ENCODE measurements at regions not wholly inside any gene's neighbourhood (a gene's known extent, or its start where the extent isn't known, plus 50 kb on each side); places are given as distances from the start of the nearest gene placed in this dataset.

GRCh38 chr9:12955510-12956163 lies 180.8 kb downstream of the LURAP1L start:
- H3K9me3 ChIP-seq (ENCODE audit: insufficient read depth, low read length, severe bottlenecking) = peaks cover 12% of the 10 kb centered on the region
- H3K36me3 ChIP-seq (ENCODE audit: insufficient read depth, low read length) = no peaks in the 10 kb centered on the region
- H3K4me1 ChIP-seq (ENCODE audit: insufficient read depth, low read length) = no peaks in the 10 kb centered on the region
- no peak for ATAC-seq (ENCODE audit: insufficient read depth, low read depth)
- H3K27ac ChIP-seq (ENCODE audit: low read length) = no peak overlapping the region
- no peaks in the 10 kb centered on the region for H3K27me3 ChIP-seq (ENCODE audit: insufficient read depth, low read length, poor library complexity)
- no peaks in the 10 kb centered on the region for H4K20me1 ChIP-seq (ENCODE audit: insufficient read depth, low read length)
- H3K4me2 ChIP-seq (ENCODE audit: insufficient read depth, low read length) = no peak overlapping the region
- H3K4me3 ChIP-seq (ENCODE audit: low read depth in 1 of 2, low read length in 2 of 2) = no peak overlapping the region
- no peak overlapping the region for H3K9ac ChIP-seq (ENCODE audit: low read depth, low read length)
- TF ChIP-seq CTCF (IDR thresholded peaks at IDR 0.05; ENCODE audit: borderline replicate concordance, extremely low read depth, low read length, poor library complexity, severe bottlenecking) = no peak
- TF ChIP-seq EZH2 (IDR thresholded peaks at IDR 0.05; ENCODE audit: borderline replicate concordance, low read depth, low read length, severe bottlenecking) = no peak
- H2AFZ ChIP-seq (ENCODE audit: low read depth, low read length) = no peak overlapping the region
- no peaks in the 10 kb centered on the region for H3K79me2 ChIP-seq (ENCODE audit: insufficient read depth, low read length)
- no peak for DNase-seq

- H3K79me2 ChIP-seq (ENCODE audit: insufficient read depth, low read length) = no peaks in the 10 kb centered on the region
- H3K27ac ChIP-seq (ENCODE audit: low read length) = no peak overlapping the region
- no peak overlapping the region for H3K9ac ChIP-seq (ENCODE audit: low read depth, low read length)
- H3K4me1 ChIP-seq (ENCODE audit: insufficient read depth, low read length) = no peaks in the 10 kb centered on the region
- no peak overlapping the region for H2AFZ ChIP-seq (ENCODE audit: low read depth, low read length)
- no peaks in the 10 kb centered on the region for H3K36me3 ChIP-seq (ENCODE audit: insufficient read depth, low read length)
- no peaks in the 10 kb centered on the region for H4K20me1 ChIP-seq (ENCODE audit: insufficient read depth, low read length)
- H3K9me3 ChIP-seq (ENCODE audit: insufficient read depth, low read length, severe bottlenecking) = peaks cover 12% of the 10 kb centered on the region
- ATAC-seq (ENCODE audit: insufficient read depth, low read depth) = no peak
- H3K27me3 ChIP-seq (ENCODE audit: insufficient read depth, low read length, poor library complexity) = no peaks in the 10 kb centered on the region
- H3K4me2 ChIP-seq (ENCODE audit: insufficient read depth, low read length) = no peak overlapping the region
- H3K4me3 ChIP-seq (ENCODE audit: low read depth in 1 of 2, low read length in 2 of 2) = no peak overlapping the region
- no peak for DNase-seq
- TF ChIP-seq CTCF (IDR thresholded peaks at IDR 0.05; ENCODE audit: borderline replicate concordance, extremely low read depth, low read length, poor library complexity, severe bottlenecking) (no peak), EZH2 (IDR thresholded peaks at IDR 0.05; ENCODE audit: borderline replicate concordance, low read depth, low read length, severe bottlenecking) (no peak)
These were observed 181.4 kb downstream of the LURAP1L start for GRCh38 chr9:12956261-12956660.

GRCh38 chr9:12956805-12957204 lies 182.0 kb downstream of the LURAP1L start:
- Histone ChIP-seq H3K27ac (ENCODE audit: low read length) (no peak overlapping the region), H4K20me1 (ENCODE audit: insufficient read depth, low read length) (no peaks in the 10 kb centered on the region), H3K27me3 (ENCODE audit: insufficient read depth, low read length, poor library complexity) (no peaks in the 10 kb centered on the region), H3K36me3 (ENCODE audit: insufficient read depth, low read length) (no peaks in the 10 kb centered on the region), H3K4me2 (ENCODE audit: insufficient read depth, low read length) (no peak overlapping the region), H3K9me3 (ENCODE audit: insufficient read depth, low read length, severe bottlenecking) (peaks cover 12% of the 10 kb centered on the region), H3K9ac (ENCODE audit: low read depth, low read length) (no peak overlapping the region), H3K4me3 (ENCODE audit: low read depth in 1 of 2, low read length in 2 of 2) (no peak overlapping the region), H3K79me2 (ENCODE audit: insufficient read depth, low read length) (no peaks in the 10 kb centered on the region), H3K4me1 (ENCODE audit: insufficient read depth, low read length) (no peaks in the 10 kb centered on the region), H2AFZ (ENCODE audit: low read depth, low read length) (no peak overlapping the region)
- DNase-seq (no peak), ATAC-seq (ENCODE audit: insufficient read depth, low read depth) (no peak)
- no peak for TF ChIP-seq EZH2 (IDR thresholded peaks at IDR 0.05; ENCODE audit: borderline replicate concordance, low read depth, low read length, severe bottlenecking)
- TF ChIP-seq CTCF (IDR thresholded peaks at IDR 0.05; ENCODE audit: borderline replicate concordance, extremely low read depth, low read length, poor library complexity, severe bottlenecking) = no peak

Data from DND-41 (cell line).